Left forelimb (tissue), 1 donor: ENCODE measurements at regions not wholly inside any gene's neighbourhood (a gene's known extent, or its start where the extent isn't known, plus 50 kb on each side); places are given as distances from the start of the nearest gene placed in this dataset.
"Not testable (repeated sequence)": the region's sequence is repeated elsewhere in the genome, so short reads cannot be mapped to it uniquely, and the experiment has no call there.

Source experiments
- DNase-seq: peaks from one replicate; pipeline ENCODE4 v3.0.0-alpha.2; 2018; ENCODE audit warnings: low spot score

GRCh38 chr10:33861016-33861704 lies 526.7 kb upstream of the NRP1 start:
- DNase-seq: no peak

GRCh38 chr10:33860552-33860951 lies 526.1 kb upstream of the NRP1 start:
- no peak for DNase-seq

GRCh38 chr10:33859319-33860022 lies 525.0 kb upstream of the NRP1 start:
- DNase-seq: no peak

GRCh38 chr10:33858326-33858725 lies 523.9 kb upstream of the NRP1 start:
- DNase-seq: no peak

GRCh38 chr10:33853221-33853620 lies 518.8 kb upstream of the NRP1 start:
- not testable (repeated sequence) for DNase-seq

- DNase-seq: no peak
These were observed 508.9 kb upstream of the NRP1 start for GRCh38 chr10:33843379-33843778.

GRCh38 chr10:33841678-33842077 lies 507.2 kb upstream of the NRP1 start:
- DNase-seq: no peak

GRCh38 chr10:33838731-33839130 lies 504.3 kb upstream of the NRP1 start:
- no peak for DNase-seq

GRCh38 chr10:33837736-33838135 lies 503.3 kb upstream of the NRP1 start:
- no peak for DNase-seq

- DNase-seq: no peak
These were observed 501.1 kb upstream of the NRP1 start for GRCh38 chr10:33835556-33835955.

- DNase-seq: no peak
These were observed 499.1 kb upstream of the NRP1 start for GRCh38 chr10:33833566-33833965.

- no peak for DNase-seq
These were observed 497.8 kb upstream of the NRP1 start for GRCh38 chr10:33832124-33832787.

GRCh38 chr10:33831591-33831990 lies 497.1 kb upstream of the NRP1 start:
- no peak for DNase-seq

- DNase-seq: not testable (repeated sequence)
These were observed 495.4 kb upstream of the NRP1 start for GRCh38 chr10:33829899-33830298.

GRCh38 chr10:33828592-33828991 lies 494.1 kb upstream of the NRP1 start:
- no peak for DNase-seq

GRCh38 chr10:33826186-33826585 lies 491.7 kb upstream of the NRP1 start:
- no peak for DNase-seq

GRCh38 chr10:33822774-33823173 lies 488.3 kb upstream of the NRP1 start:
- DNase-seq: no peak

GRCh38 chr10:33820531-33820930 lies 486.1 kb upstream of the NRP1 start:
- DNase-seq: no peak

- DNase-seq: no peak
These were observed 484.7 kb upstream of the NRP1 start for GRCh38 chr10:33819206-33819605.

- no peak for DNase-seq
These were observed 483.9 kb upstream of the NRP1 start for GRCh38 chr10:33818343-33818742.

GRCh38 chr10:33817605-33818004 lies 483.1 kb upstream of the NRP1 start:
- no peak for DNase-seq

- no peak for DNase-seq
These were observed 481.3 kb upstream of the NRP1 start for GRCh38 chr10:33815776-33816175.

- DNase-seq: no peak
These were observed 479.4 kb upstream of the NRP1 start for GRCh38 chr10:33813871-33814270.
